ENCODE measurements at regions not wholly inside any gene's neighbourhood (a gene's known extent, or its start where the extent isn't known, plus 50 kb on each side); places are given as distances from the start of the nearest gene placed in this dataset.

DNA sequence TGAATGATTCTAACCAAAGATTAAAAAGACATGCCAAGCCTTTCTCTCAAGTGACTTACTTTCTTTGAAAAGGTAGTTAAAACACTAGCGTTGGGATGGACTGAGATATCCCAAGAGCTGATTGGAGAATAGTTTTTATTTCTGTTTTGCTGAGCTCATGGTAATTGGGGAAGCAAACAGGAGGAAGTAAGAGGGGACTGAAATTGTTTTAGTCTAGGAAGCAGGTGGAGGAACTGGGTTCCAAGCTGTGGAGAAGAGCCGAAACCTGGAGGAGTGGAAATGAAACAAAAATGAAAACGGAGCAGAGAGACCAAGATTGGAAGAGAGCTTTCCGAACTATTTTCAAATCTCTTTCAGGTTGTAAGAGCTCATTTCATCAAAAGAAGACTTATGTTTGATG, 59.9 kb upstream of the TENT5A start:
- no peak overlapping the region for H3K4me3 ChIP-seq (replicated peaks; ENCODE audit: low read depth, low read length)
- TF ChIP-seq, protein P1, sequence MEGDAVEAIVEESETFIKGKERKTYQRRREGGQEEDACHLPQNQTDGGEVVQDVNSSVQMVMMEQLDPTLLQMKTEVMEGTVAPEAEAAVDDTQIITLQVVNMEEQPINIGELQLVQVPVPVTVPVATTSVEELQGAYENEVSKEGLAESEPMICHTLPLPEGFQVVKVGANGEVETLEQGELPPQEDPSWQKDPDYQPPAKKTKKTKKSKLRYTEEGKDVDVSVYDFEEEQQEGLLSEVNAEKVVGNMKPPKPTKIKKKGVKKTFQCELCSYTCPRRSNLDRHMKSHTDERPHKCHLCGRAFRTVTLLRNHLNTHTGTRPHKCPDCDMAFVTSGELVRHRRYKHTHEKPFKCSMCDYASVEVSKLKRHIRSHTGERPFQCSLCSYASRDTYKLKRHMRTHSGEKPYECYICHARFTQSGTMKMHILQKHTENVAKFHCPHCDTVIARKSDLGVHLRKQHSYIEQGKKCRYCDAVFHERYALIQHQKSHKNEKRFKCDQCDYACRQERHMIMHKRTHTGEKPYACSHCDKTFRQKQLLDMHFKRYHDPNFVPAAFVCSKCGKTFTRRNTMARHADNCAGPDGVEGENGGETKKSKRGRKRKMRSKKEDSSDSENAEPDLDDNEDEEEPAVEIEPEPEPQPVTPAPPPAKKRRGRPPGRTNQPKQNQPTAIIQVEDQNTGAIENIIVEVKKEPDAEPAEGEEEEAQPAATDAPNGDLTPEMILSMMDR (IDR thresholded peaks at IDR 0.05; ENCODE audit: low read depth, low read length, missing control alignments): no peak
- DNase-seq (ENCODE audit: extremely low read depth, low read depth): no peak

DNA sequence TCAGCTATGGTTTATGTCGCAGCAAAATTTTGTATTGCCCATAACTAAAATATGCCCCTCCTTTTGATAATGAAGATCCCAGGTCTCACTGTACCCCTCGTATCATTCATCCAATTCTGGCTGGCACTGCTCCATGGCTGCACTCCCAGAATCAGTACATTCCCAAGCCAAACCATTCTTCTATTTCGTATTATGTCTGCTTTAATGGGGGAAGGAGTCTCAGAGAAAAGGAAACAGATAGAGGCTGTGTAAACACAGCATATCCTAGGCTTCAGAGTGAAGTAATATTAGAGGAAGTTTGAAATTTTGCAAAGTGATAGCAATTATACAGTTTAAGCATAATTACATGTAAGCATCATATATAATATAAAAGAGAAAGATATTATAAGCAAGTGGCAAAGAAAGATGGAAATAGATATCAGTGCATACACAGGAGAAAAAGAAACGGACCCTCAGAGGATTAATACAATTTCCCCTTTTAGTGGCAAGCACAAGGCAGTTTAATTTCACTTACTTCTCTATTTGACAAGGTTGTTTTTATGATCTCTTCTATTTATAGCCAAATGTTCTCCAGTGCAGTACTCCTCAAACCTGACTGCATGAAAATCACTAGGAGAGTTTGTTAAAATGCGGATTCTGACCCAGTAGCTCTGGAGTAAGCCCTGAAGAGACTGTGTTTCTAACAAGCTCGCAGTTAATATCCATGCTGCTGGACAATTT, 56.5 kb upstream of the TENT5A start:
- DNase-seq (ENCODE audit: extremely low read depth, low read depth): no peak
- H3K4me3 ChIP-seq (replicated peaks; ENCODE audit: low read depth, low read length): no peak overlapping the region
- TF ChIP-seq, protein P1 (IDR thresholded peaks at IDR 0.05; ENCODE audit: low read depth, low read length, missing control alignments): no peak

DNA sequence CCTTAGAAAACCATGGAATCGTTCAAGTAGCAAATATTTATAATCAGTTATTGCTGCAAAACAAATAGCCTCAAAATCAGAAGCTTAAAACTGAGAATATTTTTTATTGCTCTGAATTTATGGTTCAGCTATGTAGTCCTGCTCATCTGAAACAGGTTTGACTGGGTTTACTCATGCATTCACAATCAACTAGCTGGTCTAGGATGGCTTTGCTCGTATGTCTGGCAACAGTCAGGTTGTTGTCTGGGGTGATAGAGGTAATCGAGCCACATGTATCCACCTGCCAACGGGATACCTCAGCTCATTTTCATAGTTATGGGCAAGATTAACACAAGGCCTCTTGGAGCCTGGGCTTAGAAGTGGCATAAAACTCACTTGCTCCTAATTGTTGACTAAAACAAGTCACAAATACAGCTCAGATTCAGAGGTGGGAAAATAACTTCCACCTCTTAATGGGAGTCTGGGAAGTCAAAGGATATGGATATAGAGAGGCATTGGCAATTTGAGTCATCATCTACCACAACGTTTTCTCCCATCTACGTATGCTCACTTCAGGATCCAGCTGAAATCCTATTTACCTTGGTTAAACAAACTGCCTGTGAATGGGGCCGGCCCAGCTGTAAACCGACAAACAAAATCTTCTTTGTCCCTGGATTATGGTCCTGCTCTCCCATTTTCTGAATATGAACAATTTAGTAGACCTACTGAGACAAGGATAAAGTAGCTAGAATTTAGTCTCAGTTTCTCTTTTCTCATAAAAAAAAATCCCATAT, 54.5 kb upstream of the TENT5A start:
- TF ChIP-seq, protein P1 (IDR thresholded peaks at IDR 0.05; ENCODE audit: low read depth, low read length, missing control alignments): no peak
- no peak for DNase-seq (ENCODE audit: extremely low read depth, low read depth)
- H3K4me3 ChIP-seq (replicated peaks; ENCODE audit: low read depth, low read length): no peak overlapping the region

DNA sequence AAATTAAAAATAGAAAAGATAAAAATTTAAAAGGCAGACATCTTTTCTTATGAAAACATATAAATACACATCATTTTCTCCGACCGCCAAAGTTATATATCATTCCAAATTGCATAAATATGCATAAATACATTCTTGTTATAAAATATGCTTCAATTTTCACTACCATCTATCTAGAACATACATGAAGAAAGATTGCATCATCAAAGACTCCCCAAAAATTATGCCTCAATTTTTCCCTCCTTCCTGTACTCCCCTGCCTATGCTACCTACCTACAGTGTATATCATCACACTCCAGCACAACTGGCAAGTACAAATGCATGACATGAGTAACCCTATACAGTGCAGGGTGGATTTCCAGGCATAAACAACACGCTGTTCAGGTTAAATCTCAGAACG, 49.9 kb upstream of the TENT5A start:
- DNase-seq (ENCODE audit: extremely low read depth, low read depth): no peak
- TF ChIP-seq, protein P1 (IDR thresholded peaks at IDR 0.05; ENCODE audit: low read depth, low read length, missing control alignments): no peak
- H3K4me3 ChIP-seq (replicated peaks; ENCODE audit: low read depth, low read length): no peak overlapping the region
